ENCODE measurements at regions not wholly inside any gene's neighbourhood (a gene's known extent, or its start where the extent isn't known, plus 50 kb on each side); places are given as distances from the start of the nearest gene placed in this dataset.

- TF ChIP-seq POLR2A (IDR thresholded peaks at IDR 0.05; ENCODE audit: low read depth, low read length) = no peak
- no peak for TF ChIP-seq POLR2AphosphoS5 (IDR thresholded peaks at IDR 0.05; ENCODE audit: low read depth, low read length)
- no peak for TF ChIP-seq TAF1 (IDR thresholded peaks at IDR 0.05; ENCODE audit: borderline replicate concordance, low read depth, low read length)
These were observed 195.9 kb downstream of the CSNK2A3 start for GRCh38 chr11:11157185-11157584.
